ENCODE measurements at regions not wholly inside any gene's neighbourhood (a gene's known extent, or its start where the extent isn't known, plus 50 kb on each side); places are given as distances from the start of the nearest gene placed in this dataset.

DNA sequence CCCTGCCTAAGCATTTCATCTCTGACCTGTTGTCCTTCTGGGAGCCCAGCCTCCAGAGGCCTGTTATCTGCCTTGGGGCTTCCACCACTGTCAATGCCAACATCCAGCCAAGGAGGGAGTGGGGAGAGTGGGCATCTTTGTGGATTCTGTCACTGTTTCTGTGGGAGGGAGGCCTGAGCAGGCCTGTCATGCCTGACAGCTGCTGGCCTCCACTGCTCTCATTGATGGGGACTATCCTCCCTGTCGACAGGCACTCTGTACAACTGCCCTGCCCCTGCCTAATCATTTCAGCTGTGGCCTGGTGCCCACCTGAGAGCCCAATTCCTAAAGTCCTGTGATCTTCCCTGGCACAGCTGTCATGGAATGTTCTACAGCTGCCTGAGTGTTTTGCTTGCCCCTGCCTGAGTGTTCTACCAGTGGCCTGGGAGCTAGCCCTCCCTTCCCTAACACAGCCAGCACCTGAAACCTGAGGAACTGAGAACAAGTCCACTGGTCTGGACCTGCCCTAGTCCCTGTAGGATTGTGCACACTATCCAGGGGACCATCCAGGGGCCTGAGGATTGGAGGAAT is 145.3 kb downstream of the FAM83B start:
- DNase-seq (ENCODE audit: low spot score) = no peak
- TF ChIP-seq, protein P1, sequence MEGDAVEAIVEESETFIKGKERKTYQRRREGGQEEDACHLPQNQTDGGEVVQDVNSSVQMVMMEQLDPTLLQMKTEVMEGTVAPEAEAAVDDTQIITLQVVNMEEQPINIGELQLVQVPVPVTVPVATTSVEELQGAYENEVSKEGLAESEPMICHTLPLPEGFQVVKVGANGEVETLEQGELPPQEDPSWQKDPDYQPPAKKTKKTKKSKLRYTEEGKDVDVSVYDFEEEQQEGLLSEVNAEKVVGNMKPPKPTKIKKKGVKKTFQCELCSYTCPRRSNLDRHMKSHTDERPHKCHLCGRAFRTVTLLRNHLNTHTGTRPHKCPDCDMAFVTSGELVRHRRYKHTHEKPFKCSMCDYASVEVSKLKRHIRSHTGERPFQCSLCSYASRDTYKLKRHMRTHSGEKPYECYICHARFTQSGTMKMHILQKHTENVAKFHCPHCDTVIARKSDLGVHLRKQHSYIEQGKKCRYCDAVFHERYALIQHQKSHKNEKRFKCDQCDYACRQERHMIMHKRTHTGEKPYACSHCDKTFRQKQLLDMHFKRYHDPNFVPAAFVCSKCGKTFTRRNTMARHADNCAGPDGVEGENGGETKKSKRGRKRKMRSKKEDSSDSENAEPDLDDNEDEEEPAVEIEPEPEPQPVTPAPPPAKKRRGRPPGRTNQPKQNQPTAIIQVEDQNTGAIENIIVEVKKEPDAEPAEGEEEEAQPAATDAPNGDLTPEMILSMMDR (conservative IDR thresholded peaks at IDR 0.05; ENCODE audit: low read depth) = no peak
- no peak overlapping the region for H3K27ac ChIP-seq
- CTCF ChIA-PET = no interaction called here
- POLR2A ChIA-PET (ENCODE audit: low non-redundant PET) = no interaction called here

DNA sequence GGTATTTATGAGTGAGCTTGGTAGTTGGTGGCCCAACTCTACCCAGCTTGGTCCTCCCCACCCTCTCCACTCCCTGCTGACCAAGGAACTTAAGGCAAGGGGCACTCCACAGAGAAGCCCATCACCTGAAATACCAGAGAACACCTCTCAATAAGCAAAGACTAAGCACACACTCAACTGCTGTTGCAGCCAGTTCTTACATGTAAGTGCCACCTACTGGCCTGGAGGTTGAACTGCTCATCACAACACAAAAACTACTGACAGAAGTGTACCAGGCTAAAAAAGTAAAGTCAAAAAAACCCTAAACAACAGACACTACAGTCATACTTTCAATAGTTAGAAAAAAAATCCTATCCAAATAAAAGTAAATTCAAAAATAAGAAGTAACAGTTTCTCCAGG is 146.2 kb downstream of the FAM83B start:
- no peak for DNase-seq (ENCODE audit: low spot score)
- H3K27ac ChIP-seq = no peak overlapping the region
- CTCF ChIA-PET = no interaction called here
- TF ChIP-seq, protein P1 (conservative IDR thresholded peaks at IDR 0.05; ENCODE audit: low read depth) = 0 out of 2 replicates have a peak, but pooled peaks have one; percentile 11
- POLR2A ChIA-PET (ENCODE audit: low non-redundant PET) = no interaction called here

DNA sequence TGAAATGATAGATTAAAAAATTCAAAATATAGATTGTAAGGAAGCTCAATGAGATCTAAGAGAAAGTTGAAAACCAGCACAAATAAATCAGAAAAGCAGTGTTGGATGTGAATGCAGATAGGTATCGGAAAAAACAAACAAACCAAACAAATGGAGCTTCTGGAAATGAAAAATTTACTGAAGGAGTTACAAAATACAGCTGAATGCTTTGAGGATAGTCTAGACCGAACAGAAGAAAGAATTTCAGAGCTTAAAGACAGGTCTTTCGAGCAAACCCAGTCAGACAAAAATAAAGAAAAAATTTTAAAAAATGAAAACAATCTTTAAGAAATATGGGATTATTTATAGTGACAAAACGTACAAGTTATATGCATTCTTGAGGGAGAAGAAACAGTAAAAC is 146.7 kb downstream of the FAM83B start:
- ChIA-PET CTCF (interaction anchor here (0.6 kb wide), 1 partner anchor 9 kb away, joined by 3 read pairs; no protein-coding TSS in a partner anchor), POLR2A (ENCODE audit: low non-redundant PET) (no interaction called here)
- DNase-seq (ENCODE audit: low spot score) = no peak
- no peak overlapping the region for H3K27ac ChIP-seq
- TF ChIP-seq, protein P1 (conservative IDR thresholded peaks at IDR 0.05; ENCODE audit: low read depth) = no peak

DNA sequence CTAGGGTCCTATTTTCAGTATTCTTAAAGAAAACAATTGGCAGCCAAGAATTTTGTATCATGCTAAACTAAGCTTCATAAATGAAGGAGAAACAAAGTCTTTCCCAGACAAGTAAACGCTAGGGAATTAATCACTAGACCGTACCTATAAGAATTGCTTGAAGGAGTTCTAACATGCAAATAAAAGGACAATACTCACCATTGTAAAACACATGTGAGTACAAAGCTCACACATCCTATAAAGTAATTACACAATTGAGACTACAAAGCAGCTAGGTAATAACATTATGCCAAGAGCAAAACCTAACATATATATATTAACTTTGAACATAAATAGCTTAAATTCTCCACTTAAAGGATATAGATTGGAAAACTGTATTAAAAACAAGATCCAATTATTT is 147.4 kb downstream of the FAM83B start:
- DNase-seq (ENCODE audit: low spot score) = no peak
- CTCF ChIA-PET = no interaction called here
- POLR2A ChIA-PET (ENCODE audit: low non-redundant PET) = no interaction called here
- TF ChIP-seq, protein P1 (conservative IDR thresholded peaks at IDR 0.05; ENCODE audit: low read depth) = no peak
- H3K27ac ChIP-seq = no peak overlapping the region

DNA sequence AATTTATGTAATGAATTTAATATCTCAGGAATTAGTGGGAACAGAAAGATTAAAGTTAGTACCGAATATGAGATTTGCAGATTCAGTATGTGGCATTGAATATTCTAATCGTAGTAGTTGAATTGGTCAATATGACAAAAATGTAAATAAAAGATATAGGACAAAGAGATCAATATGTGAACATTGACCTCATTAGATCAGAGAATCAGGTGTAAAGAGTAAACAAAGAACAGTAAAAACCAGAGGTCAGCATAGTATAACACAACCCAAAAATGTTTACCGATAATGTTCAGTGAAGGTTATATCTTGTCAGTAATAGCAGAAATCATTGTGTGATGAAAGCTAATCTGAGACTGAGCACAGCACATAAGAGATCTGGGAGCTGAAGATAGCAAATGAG is 152.0 kb downstream of the FAM83B start:
- DNase-seq (ENCODE audit: low spot score) = no peak
- ChIA-PET CTCF (interaction anchor here (0.6 kb wide), 1 partner anchor 829 kb away, joined by 3 read pairs; no protein-coding TSS in a partner anchor), POLR2A (ENCODE audit: low non-redundant PET) (no interaction called here)
- TF ChIP-seq, protein P1 (conservative IDR thresholded peaks at IDR 0.05; ENCODE audit: low read depth) = no peak
- no peak overlapping the region for H3K27ac ChIP-seq

DNA sequence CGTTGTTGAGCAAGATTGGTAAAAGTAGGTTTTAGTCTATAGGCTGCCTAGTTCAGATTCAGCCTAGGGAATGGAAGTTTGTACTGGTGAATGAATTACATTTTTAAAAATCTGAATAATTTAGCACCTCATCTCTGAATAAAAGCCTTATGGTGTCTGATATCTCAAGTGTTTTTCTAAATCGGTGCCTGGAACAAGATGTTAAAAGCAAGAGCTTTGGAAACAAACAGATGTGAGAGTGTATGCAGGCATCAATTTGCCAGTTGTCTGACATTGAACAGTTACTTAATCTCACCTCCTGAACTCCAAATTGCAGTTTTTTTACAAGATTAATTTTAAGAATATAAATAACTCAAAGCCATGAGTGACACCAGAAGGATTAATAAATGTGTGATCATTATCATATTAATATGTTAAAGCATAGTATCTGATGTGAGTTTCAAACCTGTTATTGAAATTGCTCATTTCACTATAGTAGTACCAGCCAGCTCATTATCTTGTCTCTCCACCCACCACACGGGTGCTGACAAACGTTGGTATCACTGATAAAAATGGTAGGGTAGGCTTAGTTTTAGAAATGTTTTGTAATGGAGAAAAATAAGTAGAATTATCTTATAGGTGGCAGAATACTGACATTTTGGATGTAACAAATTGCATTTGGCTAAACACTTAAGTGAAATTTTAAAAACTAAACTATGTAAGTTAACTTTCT is 157.3 kb downstream of the FAM83B start:
- ChIA-PET POLR2A (ENCODE audit: low non-redundant PET) (no interaction called here), CTCF (no interaction called here)
- TF ChIP-seq, protein P1 (conservative IDR thresholded peaks at IDR 0.05; ENCODE audit: low read depth) = no peak
- no peak for DNase-seq (ENCODE audit: low spot score)
- no peak overlapping the region for H3K27ac ChIP-seq
